Type B pancreatic cell (in vitro differentiated cells): ENCODE measurements at regions not wholly inside any gene's neighbourhood (a gene's known extent, or its start where the extent isn't known, plus 50 kb on each side); places are given as distances from the start of the nearest gene placed in this dataset.

Source experiments
- DNase-seq: peaks from one replicate; pipeline ENCODE4 v3.0.0; 2021; ENCODE audit warnings: mixed read lengths; ENCODE audit not compliant: unreplicated experiment; ENCODE audit errors: extremely low spot score
- H3K27ac Mint-ChIP-seq: 2 replicates; pipeline ENCODE4 v1.8.0; 2021; ENCODE audit warnings: mild to moderate bottlenecking, mixed read lengths
- H3K27me3 Mint-ChIP-seq: 2 replicates; pipeline ENCODE4 v1.8.0; 2021; ENCODE audit warnings: mixed read lengths
- H3K36me3 Mint-ChIP-seq: 2 replicates; pipeline ENCODE4 v1.8.0; 2021; ENCODE audit warnings: mixed read lengths
- H3K4me1 Mint-ChIP-seq: one replicate; pipeline ENCODE4 v1.8.0; 2021; ENCODE audit warnings: mixed read lengths; ENCODE audit not compliant: unreplicated experiment
- H3K4me3 Mint-ChIP-seq: 2 replicates; pipeline ENCODE4 v1.8.0; 2021; ENCODE audit warnings: mild to moderate bottlenecking, mixed read lengths
- H3K9me3 Mint-ChIP-seq: 2 replicates; pipeline ENCODE4 v1.8.0; 2021; ENCODE audit warnings: mixed read lengths
- TF ChIP-seq, protein P1 (sequence below): fragments of 200-600 bp; sonication (generic); conservative IDR thresholded peaks from 2 replicates; pipeline ENCODE4 v1.5.0; 2021; ENCODE audit warnings: antibody characterized with exemption, mild to moderate bottlenecking

DNA sequence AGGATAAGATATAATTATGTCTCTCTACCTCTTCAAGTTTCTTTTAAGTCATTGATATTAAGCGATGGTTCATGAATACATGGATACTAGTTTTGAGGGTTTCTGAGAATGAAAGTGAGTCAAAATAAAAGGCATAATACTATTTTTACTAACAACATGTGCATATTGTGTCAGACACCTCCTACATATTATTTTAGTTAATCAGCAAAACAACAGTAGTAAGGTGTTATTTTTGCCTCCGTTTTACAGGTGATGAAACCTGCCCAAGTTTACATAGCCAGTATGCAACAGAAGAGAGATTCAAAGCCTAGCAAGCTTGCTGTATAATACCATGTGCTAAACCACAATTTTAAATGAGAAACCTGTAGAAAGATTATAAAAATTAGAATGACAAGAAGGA is 544.1 kb downstream of the EPHA5 start:
- H3K4me3 Mint-ChIP-seq = no peak overlapping the region
- no peak for DNase-seq
- TF ChIP-seq, protein P1, sequence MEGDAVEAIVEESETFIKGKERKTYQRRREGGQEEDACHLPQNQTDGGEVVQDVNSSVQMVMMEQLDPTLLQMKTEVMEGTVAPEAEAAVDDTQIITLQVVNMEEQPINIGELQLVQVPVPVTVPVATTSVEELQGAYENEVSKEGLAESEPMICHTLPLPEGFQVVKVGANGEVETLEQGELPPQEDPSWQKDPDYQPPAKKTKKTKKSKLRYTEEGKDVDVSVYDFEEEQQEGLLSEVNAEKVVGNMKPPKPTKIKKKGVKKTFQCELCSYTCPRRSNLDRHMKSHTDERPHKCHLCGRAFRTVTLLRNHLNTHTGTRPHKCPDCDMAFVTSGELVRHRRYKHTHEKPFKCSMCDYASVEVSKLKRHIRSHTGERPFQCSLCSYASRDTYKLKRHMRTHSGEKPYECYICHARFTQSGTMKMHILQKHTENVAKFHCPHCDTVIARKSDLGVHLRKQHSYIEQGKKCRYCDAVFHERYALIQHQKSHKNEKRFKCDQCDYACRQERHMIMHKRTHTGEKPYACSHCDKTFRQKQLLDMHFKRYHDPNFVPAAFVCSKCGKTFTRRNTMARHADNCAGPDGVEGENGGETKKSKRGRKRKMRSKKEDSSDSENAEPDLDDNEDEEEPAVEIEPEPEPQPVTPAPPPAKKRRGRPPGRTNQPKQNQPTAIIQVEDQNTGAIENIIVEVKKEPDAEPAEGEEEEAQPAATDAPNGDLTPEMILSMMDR = no peak
- H3K27me3 Mint-ChIP-seq = no peaks in the 10 kb centered on the region
- H3K4me1 Mint-ChIP-seq = no peaks in the 10 kb centered on the region
- H3K36me3 Mint-ChIP-seq = no peaks in the 10 kb centered on the region
- no peak overlapping the region for H3K27ac Mint-ChIP-seq
- H3K9me3 Mint-ChIP-seq = no peaks in the 10 kb centered on the region

DNA sequence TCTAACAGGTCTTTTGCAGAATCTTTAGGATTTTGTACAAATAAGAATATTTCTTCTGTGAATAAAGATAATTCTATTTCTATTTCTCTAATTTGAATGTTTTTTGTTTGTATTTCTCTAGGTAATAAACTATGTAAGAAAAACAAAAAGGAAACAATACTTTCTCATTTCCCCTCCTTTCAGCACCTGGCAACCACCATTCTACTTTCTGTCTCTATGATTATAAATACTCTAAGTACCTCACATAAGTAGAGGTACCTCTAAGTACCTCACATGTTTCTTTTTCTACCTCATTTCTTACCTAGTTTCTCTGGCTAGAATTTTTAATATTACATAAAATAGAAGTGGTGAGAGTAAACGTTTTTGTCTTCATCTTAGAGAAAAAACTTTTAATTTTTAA is 550.0 kb downstream of the EPHA5 start:
- H3K9me3 Mint-ChIP-seq = no peaks in the 10 kb centered on the region
- DNase-seq = no peak
- H3K27ac Mint-ChIP-seq = no peak overlapping the region
- no peak overlapping the region for H3K4me3 Mint-ChIP-seq
- TF ChIP-seq, protein P1 = no peak
- H3K36me3 Mint-ChIP-seq = no peaks in the 10 kb centered on the region
- no peaks in the 10 kb centered on the region for H3K27me3 Mint-ChIP-seq
- no peaks in the 10 kb centered on the region for H3K4me1 Mint-ChIP-seq

DNA sequence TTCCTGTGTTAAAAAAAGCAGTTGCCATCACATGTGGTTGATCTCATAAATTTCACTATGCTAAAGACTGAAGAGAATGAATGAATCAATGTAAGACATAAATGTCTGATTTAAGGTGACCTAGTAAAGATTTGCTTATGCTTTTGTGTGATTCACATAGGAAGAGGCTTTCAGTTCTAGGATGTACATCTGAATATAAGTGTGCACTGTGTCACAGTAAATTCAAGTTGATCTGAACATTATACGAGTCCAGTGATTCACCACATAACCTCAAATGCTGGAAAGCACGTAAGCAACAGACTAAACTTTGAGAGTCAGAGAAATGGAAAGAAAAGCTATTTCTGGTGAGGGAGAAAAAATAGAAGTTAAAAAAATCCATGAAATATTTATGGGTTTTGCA is 567.9 kb downstream of the EPHA5 start:
- Mint-ChIP-seq H3K36me3 (no peaks in the 10 kb centered on the region), H3K27me3 (no peaks in the 10 kb centered on the region), H3K27ac (no peak overlapping the region), H3K4me1 (no peaks in the 10 kb centered on the region), H3K9me3 (no peaks in the 10 kb centered on the region), H3K4me3 (no peak overlapping the region)
- DNase-seq = no peak
- TF ChIP-seq, protein P1 = no peak

DNA sequence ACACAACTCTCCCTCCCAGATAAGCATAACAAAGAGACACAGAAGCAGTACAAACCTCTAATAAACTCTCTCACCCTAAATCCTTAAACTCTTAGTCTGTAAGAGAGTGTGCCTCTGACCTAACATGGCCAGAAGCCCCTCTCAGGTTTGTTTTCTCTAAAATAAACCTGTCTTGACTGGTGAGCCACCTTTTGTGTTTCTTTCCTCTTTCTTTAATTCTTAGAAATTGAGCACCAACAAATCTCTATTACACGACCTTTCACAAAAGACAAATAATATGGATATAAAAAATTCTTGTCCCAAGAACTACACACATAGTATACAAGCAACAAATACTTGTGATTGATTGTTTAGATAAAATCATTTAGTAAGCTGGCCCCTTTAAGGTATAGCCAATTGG is 573.7 kb downstream of the EPHA5 start:
- Mint-ChIP-seq H3K36me3 (no peaks in the 10 kb centered on the region), H3K4me1 (no peaks in the 10 kb centered on the region), H3K4me3 (no peak overlapping the region), H3K27me3 (no peaks in the 10 kb centered on the region), H3K9me3 (no peaks in the 10 kb centered on the region), H3K27ac (no peak overlapping the region)
- TF ChIP-seq, protein P1 = no peak
- no peak for DNase-seq

DNA sequence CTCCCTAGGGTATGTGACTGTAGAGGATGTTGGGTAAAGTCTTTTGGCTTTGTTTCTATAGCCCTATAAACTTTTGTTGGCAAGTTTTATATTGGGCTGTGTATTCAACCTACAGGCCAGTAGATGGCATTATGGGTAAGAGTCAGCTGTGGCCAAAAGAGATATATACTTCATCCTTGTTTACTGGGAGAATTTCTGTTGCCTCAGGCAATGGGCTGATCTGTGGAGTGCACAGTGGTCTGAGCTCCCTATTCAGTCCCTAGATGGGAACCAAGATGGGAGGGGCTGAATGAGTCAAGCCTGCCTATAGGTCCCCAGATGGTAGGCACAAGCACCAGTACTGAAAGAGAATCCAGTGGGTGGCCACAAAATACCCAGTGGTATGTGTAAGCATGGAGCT is 580.6 kb downstream of the EPHA5 start:
- H3K27ac Mint-ChIP-seq = no peak overlapping the region
- no peak overlapping the region for H3K4me3 Mint-ChIP-seq
- no peaks in the 10 kb centered on the region for H3K36me3 Mint-ChIP-seq
- no peaks in the 10 kb centered on the region for H3K27me3 Mint-ChIP-seq
- H3K9me3 Mint-ChIP-seq = no peaks in the 10 kb centered on the region
- H3K4me1 Mint-ChIP-seq = no peaks in the 10 kb centered on the region
- TF ChIP-seq, protein P1 = peak; percentile 57
- no peak for DNase-seq

DNA sequence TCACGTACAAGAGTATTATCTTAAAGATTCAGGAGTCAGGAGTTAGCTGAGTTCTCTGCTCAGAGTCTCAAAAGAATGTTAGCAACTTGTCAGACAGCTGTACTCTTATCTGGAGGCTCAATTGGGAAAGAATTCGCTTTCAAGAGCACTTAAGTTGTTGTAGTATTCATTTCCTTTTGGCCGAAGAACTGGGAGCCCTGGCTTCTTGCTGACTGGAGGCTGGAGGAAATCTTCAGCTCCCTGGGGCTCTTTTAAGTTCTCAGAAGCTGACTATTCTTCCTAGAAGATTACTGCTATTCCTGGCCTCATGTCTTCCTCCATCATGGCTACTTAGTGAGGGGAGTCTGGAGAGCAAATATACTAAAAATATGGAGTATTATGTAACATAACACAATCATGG is 587.2 kb downstream of the EPHA5 start:
- Mint-ChIP-seq H3K4me1 (no peaks in the 10 kb centered on the region), H3K4me3 (no peak overlapping the region), H3K9me3 (no peaks in the 10 kb centered on the region), H3K27ac (no peak overlapping the region), H3K36me3 (no peaks in the 10 kb centered on the region), H3K27me3 (no peaks in the 10 kb centered on the region)
- TF ChIP-seq, protein P1 = no peak
- DNase-seq = no peak
